Ectodermal cell (in vitro differentiated cells): ENCODE measurements at regions not wholly inside any gene's neighbourhood (a gene's known extent, or its start where the extent isn't known, plus 50 kb on each side); places are given as distances from the start of the nearest gene placed in this dataset.

Experiments used
- H3K27ac ChIP-seq: 2 replicates; pipeline ENCODE4 v1.7.0; 2013; ENCODE audit warnings: mild to moderate bottlenecking, low read depth, low read length; ENCODE audit not compliant: insufficient read depth, poor library complexity, severe bottlenecking
- H3K27me3 ChIP-seq: 2 replicates; pipeline ENCODE4 v1.7.0; 2013; ENCODE audit warnings: mild to moderate bottlenecking, low read length; ENCODE audit not compliant: insufficient read depth, control insufficient read depth, poor library complexity, severe bottlenecking
- H3K36me3 ChIP-seq: one replicate; pipeline ENCODE4 v1.7.0; 2013; ENCODE audit warnings: low read length; ENCODE audit not compliant: control insufficient read depth, insufficient read depth
- H3K4me1 ChIP-seq: one replicate; pipeline ENCODE4 v1.7.0; 2013; ENCODE audit warnings: low read length; ENCODE audit not compliant: control insufficient read depth, insufficient read depth
- H3K4me3 ChIP-seq: 2 replicates; pipeline ENCODE4 v1.7.0; 2013; ENCODE audit warnings: low read depth, low read length, control low read depth; ENCODE audit not compliant: insufficient read depth
- H3K9me3 ChIP-seq: 2 replicates; pipeline ENCODE4 v1.7.0; 2013; ENCODE audit warnings: mild to moderate bottlenecking, low read length, moderate library complexity; ENCODE audit not compliant: control insufficient read depth
- WGBS, 2 experiments: methylation state at CpG; one replicate each; pipeline ENCODE4 v1.1.7; 2013; ENCODE audit warnings: missing lambda C conversion rate in 2 of 2; 5-methylcytosine and 5-hydroxymethylcytosine counted together

- Histone ChIP-seq H3K9me3 (no peaks in the 10 kb centered on the region), H3K36me3 (no peaks in the 10 kb centered on the region), H3K4me1 (no peaks in the 10 kb centered on the region), H3K4me3 (no peak overlapping the region), H3K27ac (no peak overlapping the region), H3K27me3 (no peaks in the 10 kb centered on the region)
- 100% methylated on average over 1 of the region's 1 CpG; no CpG with 5 or more reads in 1 of the 2 experiments for WGBS, 2 experiments
Measured at GRCh38 chr13:81738364-81738763, 1397.4 kb upstream of the SPRY2 start.

- H3K27ac ChIP-seq = no peak overlapping the region
- WGBS, 2 experiments = 97% methylated on average over 14 of the region's 14 CpGs
- H3K4me3 ChIP-seq = no peak overlapping the region
- no peaks in the 10 kb centered on the region for H3K27me3 ChIP-seq
- H3K9me3 ChIP-seq = no peaks in the 10 kb centered on the region
- no peaks in the 10 kb centered on the region for H3K36me3 ChIP-seq
- no peaks in the 10 kb centered on the region for H3K4me1 ChIP-seq
Measured at GRCh38 chr13:81726037-81726726, 1385.3 kb upstream of the SPRY2 start.

- Histone ChIP-seq H3K27ac (no peak overlapping the region), H3K4me1 (no peaks in the 10 kb centered on the region), H3K9me3 (no peaks in the 10 kb centered on the region), H3K27me3 (no peaks in the 10 kb centered on the region), H3K4me3 (no peak overlapping the region), H3K36me3 (no peaks in the 10 kb centered on the region)
- WGBS, 2 experiments = no CpG with 5 or more reads among the region's 1 CpG
Measured at GRCh38 chr13:81722456-81722855, 1381.5 kb upstream of the SPRY2 start.

DNA sequence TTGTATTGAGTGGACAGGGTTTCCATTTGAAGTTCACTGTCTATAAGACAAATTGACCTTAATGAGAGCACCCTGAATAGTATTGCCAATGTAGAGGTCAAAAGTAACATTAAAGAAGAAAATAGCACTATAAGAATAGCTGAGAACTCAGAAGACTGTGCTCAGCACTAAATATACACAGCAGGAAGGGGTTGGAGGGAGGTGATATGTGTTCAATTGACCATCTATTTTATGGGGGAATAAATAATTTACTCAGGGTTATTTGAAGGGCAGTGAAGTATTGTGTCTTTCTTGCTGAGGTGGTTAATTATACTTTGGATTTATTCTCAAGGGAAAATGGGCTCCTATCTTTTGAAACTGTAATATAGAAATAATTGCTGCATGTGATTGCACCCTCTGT, 1380.5 kb upstream of the SPRY2 start:
- H3K9me3 ChIP-seq = no peaks in the 10 kb centered on the region
- no peaks in the 10 kb centered on the region for H3K27me3 ChIP-seq
- H3K27ac ChIP-seq = no peak overlapping the region

DNA sequence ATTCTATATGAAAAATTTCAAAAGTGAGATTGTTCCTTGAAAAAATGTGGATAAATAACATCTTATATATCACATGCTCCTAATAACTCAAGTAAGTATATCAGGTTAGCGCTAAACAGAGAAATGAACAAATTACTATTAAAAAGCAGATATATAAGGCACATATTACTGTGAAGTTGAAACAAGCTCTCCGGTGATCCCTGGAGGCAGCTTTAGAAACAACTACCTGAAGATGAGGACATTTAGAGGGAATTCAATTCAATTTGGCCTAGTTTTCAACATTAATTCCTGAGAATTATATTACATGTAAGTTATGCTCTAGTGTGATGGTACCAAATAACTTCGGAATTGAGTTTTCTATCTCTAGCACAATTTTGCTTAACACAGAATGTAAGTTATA, 1373.6 kb upstream of the SPRY2 start:
- Histone ChIP-seq H3K4me1 (no peaks in the 10 kb centered on the region), H3K27ac (no peak overlapping the region), H3K4me3 (no peak overlapping the region), H3K36me3 (no peaks in the 10 kb centered on the region), H3K27me3 (no peaks in the 10 kb centered on the region), H3K9me3 (no peaks in the 10 kb centered on the region)
- WGBS, 2 experiments = 94% methylated on average over 2 of the region's 3 CpGs; no CpG with 5 or more reads in 1 of the 2 experiments

More for the DNA sequence above, 1380.5 kb upstream of the SPRY2 start:
- no peak overlapping the region for H3K4me3 ChIP-seq
- no peaks in the 10 kb centered on the region for H3K4me1 ChIP-seq
- H3K36me3 ChIP-seq = no peaks in the 10 kb centered on the region

- no peak overlapping the region for H3K4me3 ChIP-seq
- H3K27me3 ChIP-seq = no peaks in the 10 kb centered on the region
- H3K36me3 ChIP-seq = no peaks in the 10 kb centered on the region
- 81 to 83% methylated on average over 2 of the region's 2 CpGs for WGBS, 2 experiments
- H3K9me3 ChIP-seq = no peaks in the 10 kb centered on the region
- H3K27ac ChIP-seq = no peak overlapping the region
- H3K4me1 ChIP-seq = no peaks in the 10 kb centered on the region
Measured at GRCh38 chr13:81713201-81713600, 1372.3 kb upstream of the SPRY2 start.

DNA sequence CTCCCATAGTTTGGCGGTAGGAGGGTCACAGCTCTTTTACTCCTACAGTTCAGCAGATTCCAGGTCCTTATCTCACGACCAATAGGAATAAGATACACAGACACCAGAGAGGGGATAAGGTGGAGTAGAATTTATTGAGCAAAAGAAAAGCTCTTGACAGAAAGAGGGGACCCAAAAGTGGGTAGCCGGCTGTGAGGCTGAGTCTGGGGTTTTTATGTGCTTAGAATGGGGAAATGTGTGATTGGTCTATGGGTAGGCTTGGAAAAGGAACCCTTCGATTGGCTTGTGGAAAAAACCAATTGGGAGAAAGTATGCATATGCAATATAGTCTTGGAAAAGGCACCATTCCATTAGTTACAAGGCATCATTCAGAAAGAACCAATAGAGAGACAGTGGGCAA, 1356.9 kb upstream of the SPRY2 start:
- 94 to 96% methylated on average over 3 to 4 of the region's 4 CpGs for WGBS, 2 experiments
- Histone ChIP-seq H3K4me1 (no peaks in the 10 kb centered on the region), H3K36me3 (no peaks in the 10 kb centered on the region), H3K27ac (no peak overlapping the region), H3K4me3 (no peak overlapping the region), H3K27me3 (no peaks in the 10 kb centered on the region), H3K9me3 (no peaks in the 10 kb centered on the region)

DNA sequence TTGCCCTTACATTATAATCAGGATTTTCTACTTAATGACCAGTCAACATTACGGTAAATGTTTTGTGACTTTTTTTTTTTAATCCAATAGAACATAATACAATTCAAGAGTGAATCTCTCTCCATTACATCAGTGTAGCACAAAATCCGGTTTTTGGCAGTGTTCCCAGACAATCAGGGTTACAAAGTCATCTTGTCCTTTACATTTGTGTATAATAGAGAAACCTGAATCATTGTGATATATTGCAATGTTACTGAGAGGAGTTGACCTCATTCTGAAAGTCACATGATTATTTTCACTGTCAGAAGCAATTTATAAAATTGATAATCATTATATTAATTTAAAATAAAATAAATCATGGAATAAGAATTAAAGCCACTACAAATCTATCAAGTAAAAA, 1346.0 kb upstream of the SPRY2 start:
- H3K36me3 ChIP-seq = no peaks in the 10 kb centered on the region
- H3K27ac ChIP-seq = no peak overlapping the region
- H3K27me3 ChIP-seq = no peaks in the 10 kb centered on the region
- no peak overlapping the region for H3K4me3 ChIP-seq
- WGBS, 2 experiments = 80 to 95% methylated on average over 1 to 2 of the region's 2 CpGs
- no peaks in the 10 kb centered on the region for H3K4me1 ChIP-seq
- no peaks in the 10 kb centered on the region for H3K9me3 ChIP-seq

- Histone ChIP-seq H3K27ac (no peak overlapping the region), H3K9me3 (no peaks in the 10 kb centered on the region), H3K4me3 (no peak overlapping the region), H3K36me3 (no peaks in the 10 kb centered on the region), H3K27me3 (no peaks in the 10 kb centered on the region), H3K4me1 (no peaks in the 10 kb centered on the region)
- 89 to 95% methylated on average over 4 of the region's 4 CpGs for WGBS, 2 experiments
Measured at GRCh38 chr13:81683521-81683920, 1342.6 kb upstream of the SPRY2 start.

DNA sequence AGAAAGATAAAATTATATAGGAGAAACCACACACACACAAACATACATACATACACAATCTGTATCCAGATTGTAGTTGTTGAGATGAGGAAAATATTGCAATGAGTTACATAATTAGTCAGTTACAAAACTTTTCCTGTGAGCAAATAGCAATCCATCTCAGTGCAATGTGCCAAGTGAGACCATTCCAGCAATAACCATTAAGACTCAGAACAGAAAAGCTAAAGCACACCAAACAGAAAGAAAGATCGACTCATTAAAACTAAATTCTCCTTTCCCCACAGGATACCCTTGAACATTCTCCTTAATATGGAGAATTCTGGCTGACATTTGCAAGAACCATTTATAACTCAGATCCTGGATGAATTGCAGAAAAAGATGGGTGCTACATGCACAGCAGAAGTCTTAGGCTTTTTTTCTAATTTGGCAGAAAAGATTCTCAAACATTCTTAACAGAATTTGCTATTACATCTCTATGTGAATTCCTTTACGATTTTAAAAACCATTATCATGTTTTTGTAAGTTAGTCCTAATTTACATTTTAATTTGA, 1341.2 kb upstream of the SPRY2 start:
- Histone ChIP-seq H3K4me1 (no peaks in the 10 kb centered on the region), H3K36me3 (no peaks in the 10 kb centered on the region), H3K9me3 (no peaks in the 10 kb centered on the region), H3K4me3 (no peak overlapping the region), H3K27ac (no peak overlapping the region), H3K27me3 (no peaks in the 10 kb centered on the region)
- WGBS, 2 experiments = 90 to 100% methylated on average over 1 to 2 of the region's 2 CpGs
